GM12872 (cell line): ENCODE measurements at regions not wholly inside any gene's neighbourhood (a gene's known extent, or its start where the extent isn't known, plus 50 kb on each side); places are given as distances from the start of the nearest gene placed in this dataset.

Experiments used
- TF ChIP-seq, protein P1 (sequence below): IDR thresholded peaks from 3 replicates; pipeline ENCODE4 v1.5.1; 2011; ENCODE audit warnings: low read depth, mild to moderate bottlenecking, low read length, moderate library complexity; ENCODE audit not compliant: insufficient read depth

DNA sequence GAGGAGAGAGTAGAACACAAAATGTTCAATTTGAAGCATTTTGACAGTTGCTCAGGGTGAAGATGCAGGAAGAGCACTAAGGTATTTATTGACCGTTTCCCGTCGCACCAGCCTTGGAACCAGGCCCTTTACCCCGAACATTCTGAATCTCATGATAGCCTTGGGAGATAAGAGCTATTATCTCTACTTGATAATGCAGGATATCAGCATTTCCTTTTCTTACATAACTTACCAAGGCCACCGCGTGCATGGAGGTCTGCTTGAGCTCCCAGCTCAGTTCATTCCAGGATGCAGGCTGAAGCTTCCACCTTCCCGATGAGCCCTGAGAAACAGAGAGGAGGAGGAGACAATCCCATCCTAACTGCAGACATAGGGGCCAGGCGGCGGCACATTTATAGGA is 324.2 kb upstream of the COBL start:
- TF ChIP-seq, protein P1, sequence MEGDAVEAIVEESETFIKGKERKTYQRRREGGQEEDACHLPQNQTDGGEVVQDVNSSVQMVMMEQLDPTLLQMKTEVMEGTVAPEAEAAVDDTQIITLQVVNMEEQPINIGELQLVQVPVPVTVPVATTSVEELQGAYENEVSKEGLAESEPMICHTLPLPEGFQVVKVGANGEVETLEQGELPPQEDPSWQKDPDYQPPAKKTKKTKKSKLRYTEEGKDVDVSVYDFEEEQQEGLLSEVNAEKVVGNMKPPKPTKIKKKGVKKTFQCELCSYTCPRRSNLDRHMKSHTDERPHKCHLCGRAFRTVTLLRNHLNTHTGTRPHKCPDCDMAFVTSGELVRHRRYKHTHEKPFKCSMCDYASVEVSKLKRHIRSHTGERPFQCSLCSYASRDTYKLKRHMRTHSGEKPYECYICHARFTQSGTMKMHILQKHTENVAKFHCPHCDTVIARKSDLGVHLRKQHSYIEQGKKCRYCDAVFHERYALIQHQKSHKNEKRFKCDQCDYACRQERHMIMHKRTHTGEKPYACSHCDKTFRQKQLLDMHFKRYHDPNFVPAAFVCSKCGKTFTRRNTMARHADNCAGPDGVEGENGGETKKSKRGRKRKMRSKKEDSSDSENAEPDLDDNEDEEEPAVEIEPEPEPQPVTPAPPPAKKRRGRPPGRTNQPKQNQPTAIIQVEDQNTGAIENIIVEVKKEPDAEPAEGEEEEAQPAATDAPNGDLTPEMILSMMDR, result no peak

DNA sequence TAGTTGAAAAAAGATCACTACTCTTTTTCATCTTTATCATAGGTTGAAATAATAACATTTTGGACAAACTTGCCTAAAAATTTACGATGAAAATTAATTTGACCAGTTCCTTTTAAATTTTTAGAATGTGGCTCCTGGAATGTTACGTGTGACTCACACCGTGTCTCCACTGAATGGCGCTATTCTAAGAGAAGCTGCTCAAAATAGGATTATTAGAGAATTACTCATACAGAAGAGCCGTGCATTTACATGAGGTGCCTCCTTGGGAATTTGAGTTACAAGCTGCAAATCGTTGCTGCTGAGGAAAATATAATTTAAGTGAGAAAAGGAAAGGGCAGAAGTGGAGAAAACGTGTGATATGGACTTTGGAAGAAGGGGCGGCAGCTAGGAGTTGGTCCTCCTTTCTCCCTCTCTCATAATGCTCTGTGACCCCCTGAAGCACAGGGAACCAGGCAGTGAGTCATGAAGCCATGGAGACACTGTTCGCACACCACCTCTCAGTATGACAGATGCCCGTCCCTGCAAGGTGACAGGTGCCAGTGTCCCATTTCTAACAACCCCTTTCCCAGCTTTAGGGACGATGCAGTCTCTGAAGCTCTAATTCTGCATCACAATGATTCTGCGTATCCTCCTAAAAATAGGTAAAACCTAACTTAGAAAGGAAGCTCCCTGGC is 323.2 kb upstream of the COBL start:
- TF ChIP-seq, protein P1, result no peak

DNA sequence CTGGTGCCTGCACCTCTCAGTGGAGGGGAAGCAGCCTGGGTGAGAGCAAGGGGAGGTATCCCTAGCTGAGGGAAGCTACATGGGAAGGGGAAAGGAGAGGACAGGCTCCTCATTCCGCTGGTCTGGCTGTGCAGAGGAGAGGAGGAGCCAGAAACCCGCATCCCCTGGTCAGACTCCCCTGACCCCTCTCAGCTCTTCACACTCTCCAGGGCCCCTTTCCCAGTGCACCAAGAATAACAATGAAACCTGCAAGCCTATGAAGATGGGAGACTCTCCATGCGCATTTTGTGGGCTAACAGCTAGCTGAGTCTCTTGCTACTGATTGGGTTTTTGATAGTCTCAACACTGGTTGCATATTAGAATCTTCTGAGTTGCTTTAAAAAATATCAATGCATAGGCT is 319.9 kb upstream of the COBL start:
- TF ChIP-seq, protein P1, result no peak

DNA sequence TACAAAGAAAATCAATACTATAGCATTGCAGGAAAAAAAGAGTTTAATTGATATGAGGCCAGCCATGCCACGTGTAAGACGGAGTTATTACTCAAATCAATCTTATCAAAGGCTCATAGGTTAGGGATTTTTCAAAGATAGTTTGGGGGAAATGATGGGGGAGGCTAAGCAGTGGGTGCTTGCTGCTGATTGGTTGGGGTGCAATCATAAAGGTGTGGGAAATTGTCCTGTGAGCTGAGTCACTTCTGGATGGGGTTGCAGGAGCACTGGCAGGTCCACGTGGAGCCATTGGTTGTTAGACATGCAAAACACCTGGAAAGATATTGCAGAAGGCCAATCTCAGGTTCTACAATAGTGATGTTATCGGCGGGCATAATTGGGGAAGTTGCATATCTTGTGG is 319.2 kb upstream of the COBL start:
- TF ChIP-seq, protein P1, result no peak

DNA sequence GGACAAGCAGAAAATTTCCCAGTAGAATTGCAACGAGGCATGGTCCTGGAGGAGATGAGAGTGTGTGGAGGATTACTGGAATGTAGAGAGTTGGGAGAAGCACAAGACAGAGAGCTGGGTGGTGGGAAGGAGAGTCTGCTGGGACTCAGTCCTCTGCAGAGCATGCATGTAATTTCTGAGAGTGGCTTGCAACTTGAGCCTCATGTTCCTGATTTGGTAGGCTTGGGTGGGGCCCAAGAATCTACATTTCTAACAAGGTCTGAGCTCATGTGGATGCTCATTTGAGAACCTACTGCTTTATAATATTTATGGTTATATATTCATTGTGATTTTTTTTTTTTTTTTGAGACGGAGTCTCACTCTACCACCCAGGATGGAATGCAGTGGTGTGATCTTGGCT is 317.9 kb upstream of the COBL start:
- TF ChIP-seq, protein P1, result no peak

DNA sequence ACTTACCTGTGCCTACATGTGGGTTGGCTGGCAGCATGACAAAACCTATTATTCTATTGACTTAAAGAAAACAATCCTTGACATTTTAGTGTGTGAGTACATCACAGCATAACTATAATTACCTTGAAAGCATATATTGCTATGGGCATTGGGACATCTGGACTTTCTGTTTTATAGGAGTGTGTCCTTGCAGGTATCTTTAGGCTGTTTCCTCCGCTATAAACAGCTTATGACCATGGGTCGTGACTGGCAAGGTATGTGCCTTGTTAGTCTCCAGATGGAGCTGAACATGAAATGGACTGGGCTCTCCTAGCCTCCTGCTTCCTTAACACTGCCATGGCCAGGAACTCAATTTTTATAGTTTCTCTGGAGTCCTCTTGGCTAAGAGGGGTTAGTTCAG is 317.4 kb upstream of the COBL start:
- TF ChIP-seq, protein P1, result no peak

DNA sequence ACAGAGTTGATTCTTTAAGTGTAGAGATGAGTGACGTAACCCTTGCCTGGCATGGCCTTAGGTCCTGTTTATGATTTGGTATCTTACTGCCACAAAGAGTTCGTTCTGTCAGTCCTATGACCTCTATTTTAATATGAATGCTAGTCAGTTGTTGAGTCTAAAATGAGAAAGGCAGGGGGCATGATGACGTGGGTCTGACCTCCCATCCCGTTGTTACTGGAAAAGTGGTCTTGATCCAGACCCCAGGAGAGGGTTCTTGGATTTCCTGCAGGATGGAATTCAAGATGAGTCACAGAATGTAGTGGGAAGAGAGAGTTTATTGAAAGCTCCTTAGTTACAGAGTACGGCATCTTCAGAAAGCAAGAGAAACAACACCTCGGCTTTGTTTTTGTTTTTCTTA is 317.0 kb upstream of the COBL start:
- TF ChIP-seq, protein P1, result no peak
